Activated CD4-positive, alpha-beta T cell treated with anti-CD3 and anti-CD28 coated beads, Interleukin-2, amount 10 ng/mL, durations not matched to agents 7 days and 5 days (primary cell): ENCODE measurements at regions not wholly inside any gene's neighbourhood (a gene's known extent, or its start where the extent isn't known, plus 50 kb on each side); places are given as distances from the start of the nearest gene placed in this dataset.

Experiments
- CTCF ChIA-PET: fragments of 350-600 bp; sonication (Branson Sonifier 250); formaldehyde crosslinking; loops from one replicate; lab custom pipeline; 2021; ENCODE audit warnings: antibody characterized with exemption; lab: Charles Lee
- POLR2A ChIA-PET: fragments of 350-600 bp; sonication (Branson Sonifier 250); formaldehyde crosslinking; loops from one replicate; lab custom pipeline; 2021; ENCODE audit warnings: antibody characterized with exemption; lab: Charles Lee
- DNase-seq: peaks from one replicate; pipeline ENCODE4 v3.0.0-alpha.2; 2020
- H3K27ac Mint-ChIP-seq: one replicate; pipeline ENCODE4 v1.8.0; 2021; ENCODE audit warnings: mild to moderate bottlenecking, moderate library complexity, mixed read lengths
- H3K27me3 Mint-ChIP-seq: one replicate; pipeline ENCODE4 v1.8.0; 2021; ENCODE audit warnings: mixed read lengths
- H3K36me3 Mint-ChIP-seq: one replicate; pipeline ENCODE4 v1.8.0; 2021; ENCODE audit warnings: low read depth, mixed read lengths
- H3K4me1 Mint-ChIP-seq: one replicate; pipeline ENCODE4 v1.8.0; 2021; ENCODE audit warnings: mixed read lengths
- H3K4me3 Mint-ChIP-seq: one replicate; pipeline ENCODE4 v1.8.0; 2021; ENCODE audit warnings: mild to moderate bottlenecking, moderate library complexity, mixed read lengths
- H3K9me3 Mint-ChIP-seq: one replicate; pipeline ENCODE4 v1.8.0; 2021; ENCODE audit warnings: mixed read lengths

DNA sequence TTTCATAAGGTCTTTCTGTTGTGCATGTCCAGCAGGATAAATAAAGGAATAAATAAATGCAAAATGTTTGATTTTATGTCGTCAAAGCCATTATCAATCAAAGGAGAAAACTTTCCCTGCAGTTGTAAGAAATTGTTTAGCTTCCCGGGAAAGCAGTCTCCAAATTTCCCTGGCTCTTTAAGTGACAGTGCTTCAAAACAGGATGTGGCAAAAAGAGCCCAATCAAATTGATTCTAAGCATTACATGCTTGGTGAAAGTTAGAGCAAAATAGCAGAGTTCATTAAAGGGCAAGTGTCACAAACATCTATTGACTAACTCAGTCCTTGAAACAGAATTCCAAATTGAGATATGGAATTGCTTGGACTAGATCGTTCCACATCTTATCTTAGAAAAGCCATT is 704.1 kb downstream of the PRELID2 start:
- H3K27ac Mint-ChIP-seq: no peak overlapping the region
- H3K9me3 Mint-ChIP-seq: no peaks in the 10 kb centered on the region
- H3K36me3 Mint-ChIP-seq: no peaks in the 10 kb centered on the region
- POLR2A ChIA-PET: no interaction called here
- no peak overlapping the region for H3K4me3 Mint-ChIP-seq
- CTCF ChIA-PET: no interaction called here
- DNase-seq: no peak
- no peaks in the 10 kb centered on the region for H3K4me1 Mint-ChIP-seq
- H3K27me3 Mint-ChIP-seq: no peaks in the 10 kb centered on the region

DNA sequence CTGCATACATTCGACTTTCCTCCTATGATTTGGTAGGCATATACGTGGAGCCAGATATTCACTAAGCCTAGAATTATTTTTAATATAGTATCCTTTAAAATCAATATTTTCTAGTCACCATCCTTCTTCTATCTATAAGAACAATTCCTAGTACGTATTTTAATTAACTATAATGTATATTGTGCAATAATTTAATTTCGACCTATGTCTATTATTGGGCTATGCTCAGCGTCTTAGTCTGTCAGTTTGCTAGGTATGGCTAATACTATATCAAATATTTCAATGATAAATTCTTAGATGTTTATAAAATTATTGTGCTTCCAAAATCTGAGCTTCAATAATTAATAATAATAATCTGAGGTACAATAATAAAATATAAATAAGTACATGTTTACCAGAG is 705.3 kb downstream of the PRELID2 start:
- POLR2A ChIA-PET: no interaction called here

DNA sequence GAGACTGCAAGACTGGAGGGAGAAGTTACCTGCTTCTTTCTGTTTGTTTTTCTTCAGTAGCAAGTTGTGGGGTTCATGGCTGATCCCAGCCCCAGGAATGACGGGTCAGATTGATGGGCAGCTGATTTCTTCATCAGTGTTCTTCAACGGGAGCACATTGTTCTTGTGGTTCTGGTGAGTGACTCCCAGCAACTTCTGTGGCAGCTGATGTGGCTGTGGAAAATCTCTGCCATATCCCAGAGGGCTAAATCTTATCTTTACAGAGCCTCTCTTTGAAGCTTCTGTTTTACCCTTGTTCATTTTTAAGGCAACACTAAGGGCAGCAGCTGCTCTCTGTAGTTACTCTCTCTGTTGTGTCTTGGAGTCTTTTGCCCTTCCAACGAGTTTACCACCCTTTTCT is 710.3 kb downstream of the PRELID2 start:
- ChIA-PET CTCF (no interaction called here), POLR2A (no interaction called here)
- Mint-ChIP-seq H3K27ac (no peak overlapping the region), H3K4me3 (no peak overlapping the region), H3K4me1 (no peaks in the 10 kb centered on the region), H3K27me3 (no peaks in the 10 kb centered on the region), H3K36me3 (no peaks in the 10 kb centered on the region), H3K9me3 (no peaks in the 10 kb centered on the region)
- no peak for DNase-seq

More for the DNA sequence above, 705.3 kb downstream of the PRELID2 start:
- H3K9me3 Mint-ChIP-seq: no peaks in the 10 kb centered on the region
- DNase-seq: no peak
- CTCF ChIA-PET: no interaction called here
- H3K27me3 Mint-ChIP-seq: no peaks in the 10 kb centered on the region
- no peak overlapping the region for H3K27ac Mint-ChIP-seq
- no peaks in the 10 kb centered on the region for H3K4me1 Mint-ChIP-seq
- H3K4me3 Mint-ChIP-seq: no peak overlapping the region
- H3K36me3 Mint-ChIP-seq: no peaks in the 10 kb centered on the region

DNA sequence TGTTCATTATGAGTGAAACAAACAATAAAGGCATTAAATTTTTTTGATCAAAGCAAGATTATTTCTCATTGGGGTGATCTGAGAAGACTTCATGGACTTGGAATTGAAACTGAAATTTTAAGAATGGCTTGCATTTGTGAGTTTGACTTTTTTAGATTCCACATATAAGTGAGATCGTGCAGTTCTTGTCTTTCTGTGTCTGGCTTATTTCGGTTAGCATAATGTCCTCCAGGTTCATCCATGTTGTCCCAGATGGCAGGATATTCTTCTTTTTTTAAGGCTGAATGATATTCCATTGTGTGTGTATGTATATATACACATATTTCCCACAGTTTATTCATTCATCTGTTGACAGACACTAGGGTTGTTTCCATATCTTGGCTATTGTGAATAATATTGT is 716.5 kb downstream of the PRELID2 start:
- Mint-ChIP-seq H3K27ac (no peak overlapping the region), H3K9me3 (no peaks in the 10 kb centered on the region), H3K4me3 (no peak overlapping the region), H3K36me3 (no peaks in the 10 kb centered on the region), H3K27me3 (no peaks in the 10 kb centered on the region), H3K4me1 (no peaks in the 10 kb centered on the region)
- CTCF ChIA-PET: no interaction called here
- no peak for DNase-seq
- POLR2A ChIA-PET: no interaction called here

GRCh38 chr5:145118127-145118526 is 717.0 kb downstream of the PRELID2 start:
- no peaks in the 10 kb centered on the region for H3K36me3 Mint-ChIP-seq
- H3K4me1 Mint-ChIP-seq: no peaks in the 10 kb centered on the region
- ChIA-PET CTCF (no interaction called here), POLR2A (no interaction called here)
- H3K27ac Mint-ChIP-seq: no peak overlapping the region
- DNase-seq: no peak
- no peak overlapping the region for H3K4me3 Mint-ChIP-seq
- H3K9me3 Mint-ChIP-seq: no peaks in the 10 kb centered on the region
- H3K27me3 Mint-ChIP-seq: no peaks in the 10 kb centered on the region

DNA sequence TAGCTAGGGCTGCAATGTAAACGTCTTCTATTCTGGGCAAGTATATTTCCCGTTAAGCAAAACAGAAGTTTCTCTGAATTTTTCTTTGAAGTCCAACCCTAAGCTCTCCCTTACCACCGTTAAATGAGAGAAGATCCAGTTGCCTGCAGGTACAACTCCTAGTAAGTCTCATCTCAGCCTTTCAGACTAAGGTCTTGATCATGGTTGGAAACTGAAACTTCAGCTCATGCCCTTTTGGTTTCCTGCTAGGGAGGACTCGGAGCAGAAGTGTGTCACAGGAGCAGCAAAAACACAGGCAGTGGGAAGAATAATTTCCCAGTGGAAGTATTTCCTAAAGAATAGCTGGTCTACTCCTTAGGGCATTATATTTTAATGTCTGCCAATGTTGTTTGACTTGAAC is 717.9 kb downstream of the PRELID2 start:
- POLR2A ChIA-PET: no interaction called here
- no peaks in the 10 kb centered on the region for H3K36me3 Mint-ChIP-seq
- no peak overlapping the region for H3K4me3 Mint-ChIP-seq
- DNase-seq: no peak
- no peak overlapping the region for H3K27ac Mint-ChIP-seq
- H3K4me1 Mint-ChIP-seq: no peaks in the 10 kb centered on the region
- CTCF ChIA-PET: no interaction called here
- H3K9me3 Mint-ChIP-seq: no peaks in the 10 kb centered on the region
- no peaks in the 10 kb centered on the region for H3K27me3 Mint-ChIP-seq

GRCh38 chr5:145111420-145111819 is 723.7 kb downstream of the PRELID2 start:
- Mint-ChIP-seq H3K4me1 (no peaks in the 10 kb centered on the region), H3K36me3 (no peaks in the 10 kb centered on the region), H3K4me3 (no peak overlapping the region), H3K9me3 (peaks cover 2% of the 10 kb centered on the region), H3K27ac (no peak overlapping the region), H3K27me3 (no peaks in the 10 kb centered on the region)
- no peak for DNase-seq
- ChIA-PET CTCF (no interaction called here), POLR2A (no interaction called here)

DNA sequence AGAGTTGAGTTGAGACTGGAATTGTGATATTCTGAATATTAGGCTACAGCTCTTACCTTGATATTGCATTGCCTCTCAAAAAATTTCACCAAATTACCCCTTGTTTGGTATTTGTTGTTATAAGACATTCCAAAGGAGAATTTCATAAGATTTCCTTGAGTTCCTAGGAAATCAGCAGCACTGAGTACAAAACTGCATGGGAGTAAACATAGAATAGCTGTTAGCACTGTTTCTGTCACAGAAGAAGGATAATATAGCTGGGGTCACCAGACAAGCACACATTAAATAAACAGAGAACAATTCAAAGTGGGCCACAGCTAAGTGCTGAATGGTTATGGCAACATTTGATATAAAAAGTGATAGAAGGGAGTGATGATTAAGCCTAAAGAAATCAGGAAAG is 724.3 kb downstream of the PRELID2 start:
- Mint-ChIP-seq H3K4me1 (no peaks in the 10 kb centered on the region), H3K4me3 (no peak overlapping the region), H3K36me3 (no peaks in the 10 kb centered on the region), H3K9me3 (peaks cover 2% of the 10 kb centered on the region), H3K27me3 (no peaks in the 10 kb centered on the region), H3K27ac (no peak overlapping the region)
- DNase-seq: no peak
- POLR2A ChIA-PET: no interaction called here
- CTCF ChIA-PET: no interaction called here

DNA sequence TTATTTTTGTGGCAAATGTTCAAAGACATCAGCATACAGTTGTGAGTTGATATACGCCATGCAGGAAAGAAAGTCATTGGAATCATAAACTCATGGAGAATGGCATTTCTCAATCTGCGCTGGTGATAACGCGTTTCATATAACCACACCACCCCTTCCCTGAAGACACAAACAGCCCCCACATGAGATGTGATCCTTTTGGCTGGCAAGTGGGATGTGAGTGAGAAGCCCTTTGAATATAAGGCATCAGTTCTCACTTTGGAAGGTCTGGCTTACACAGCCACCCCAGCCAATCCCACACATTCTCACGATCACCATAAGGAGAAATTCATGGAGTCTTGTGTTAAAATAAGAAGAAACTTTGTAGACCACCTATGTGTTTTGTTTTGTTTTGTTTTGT is 725.0 kb downstream of the PRELID2 start:
- ChIA-PET POLR2A (no interaction called here), CTCF (no interaction called here)
- Mint-ChIP-seq H3K4me1 (no peaks in the 10 kb centered on the region), H3K27me3 (no peaks in the 10 kb centered on the region), H3K4me3 (no peak overlapping the region), H3K36me3 (no peaks in the 10 kb centered on the region), H3K9me3 (peaks cover 2% of the 10 kb centered on the region), H3K27ac (no peak overlapping the region)
- DNase-seq: no peak

- H3K27ac Mint-ChIP-seq: no peak overlapping the region
- H3K27me3 Mint-ChIP-seq: no peaks in the 10 kb centered on the region
- no peaks in the 10 kb centered on the region for H3K4me1 Mint-ChIP-seq
- no peak for DNase-seq
- H3K9me3 Mint-ChIP-seq: no peaks in the 10 kb centered on the region
- no peaks in the 10 kb centered on the region for H3K36me3 Mint-ChIP-seq
- H3K4me3 Mint-ChIP-seq: no peak overlapping the region
- POLR2A ChIA-PET: no interaction called here
- CTCF ChIA-PET: no interaction called here
These were observed 729.8 kb downstream of the PRELID2 start for GRCh38 chr5:145105384-145105783.

DNA sequence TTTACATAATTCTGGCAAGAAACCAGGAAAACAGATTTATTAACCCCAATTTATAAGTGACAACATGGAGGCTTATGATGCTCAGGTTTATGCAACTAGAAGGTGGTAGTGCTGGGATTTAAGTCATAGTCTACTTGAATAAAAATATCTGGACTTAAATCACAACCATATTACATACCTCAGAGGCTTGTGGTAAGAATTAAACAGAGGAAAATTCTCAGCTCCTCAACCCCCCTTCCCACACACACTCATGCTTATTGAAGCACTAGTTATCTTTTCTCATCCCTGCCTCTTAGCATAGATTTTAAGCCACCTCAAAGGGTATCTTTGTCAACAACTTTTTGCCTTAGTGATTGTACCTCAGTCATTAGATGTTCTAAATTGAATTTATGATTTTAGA is 731.0 kb downstream of the PRELID2 start:
- Mint-ChIP-seq H3K4me3 (no peak overlapping the region), H3K9me3 (no peaks in the 10 kb centered on the region), H3K27me3 (no peaks in the 10 kb centered on the region), H3K27ac (no peak overlapping the region), H3K36me3 (no peaks in the 10 kb centered on the region), H3K4me1 (no peaks in the 10 kb centered on the region)
- no peak for DNase-seq
- CTCF ChIA-PET: no interaction called here
- POLR2A ChIA-PET: no interaction called here

- Mint-ChIP-seq H3K4me3 (no peak overlapping the region), H3K9me3 (peaks cover 3% of the 10 kb centered on the region), H3K36me3 (no peaks in the 10 kb centered on the region), H3K27ac (no peak overlapping the region), H3K27me3 (no peaks in the 10 kb centered on the region), H3K4me1 (no peaks in the 10 kb centered on the region)
- DNase-seq: no peak
- ChIA-PET POLR2A (no interaction called here), CTCF (no interaction called here)
These were observed 733.9 kb downstream of the PRELID2 start for GRCh38 chr5:145101246-145101645.

- H3K4me3 Mint-ChIP-seq: no peak overlapping the region
- no peaks in the 10 kb centered on the region for H3K36me3 Mint-ChIP-seq
- CTCF ChIA-PET: no interaction called here
- no peak for DNase-seq
- no peaks in the 10 kb centered on the region for H3K27me3 Mint-ChIP-seq
- no peak overlapping the region for H3K27ac Mint-ChIP-seq
- no peaks in the 10 kb centered on the region for H3K4me1 Mint-ChIP-seq
- POLR2A ChIA-PET: no interaction called here
- peaks cover 4% of the 10 kb centered on the region for H3K9me3 Mint-ChIP-seq
These were observed 745.0 kb downstream of the PRELID2 start for GRCh38 chr5:145090115-145090514.

- no peak for DNase-seq
- Mint-ChIP-seq H3K36me3 (no peaks in the 10 kb centered on the region), H3K4me1 (no peaks in the 10 kb centered on the region), H3K27me3 (no peaks in the 10 kb centered on the region), H3K9me3 (peaks cover 2% of the 10 kb centered on the region), H3K27ac (no peak overlapping the region), H3K4me3 (no peak overlapping the region)
- ChIA-PET POLR2A (no interaction called here), CTCF (no interaction called here)
These were observed 750.3 kb downstream of the PRELID2 start for GRCh38 chr5:145084834-145085233.
